ENCODE measurements at regions not wholly inside any gene's neighbourhood (a gene's known extent, or its start where the extent isn't known, plus 50 kb on each side); places are given as distances from the start of the nearest gene placed in this dataset.

- DNase-seq (ENCODE audit: low read depth, low spot score) = no peak
These were observed 365.6 kb upstream of the SLC10A2 start for GRCh38 chr13:103431856-103432255.

- no peak for DNase-seq (ENCODE audit: low read depth, low spot score)
These were observed 364.2 kb upstream of the SLC10A2 start for GRCh38 chr13:103430368-103430767.

GRCh38 chr13:103410002-103410401, 343.8 kb upstream of the SLC10A2 start:
- no peak for DNase-seq (ENCODE audit: low read depth, low spot score)

DNA sequence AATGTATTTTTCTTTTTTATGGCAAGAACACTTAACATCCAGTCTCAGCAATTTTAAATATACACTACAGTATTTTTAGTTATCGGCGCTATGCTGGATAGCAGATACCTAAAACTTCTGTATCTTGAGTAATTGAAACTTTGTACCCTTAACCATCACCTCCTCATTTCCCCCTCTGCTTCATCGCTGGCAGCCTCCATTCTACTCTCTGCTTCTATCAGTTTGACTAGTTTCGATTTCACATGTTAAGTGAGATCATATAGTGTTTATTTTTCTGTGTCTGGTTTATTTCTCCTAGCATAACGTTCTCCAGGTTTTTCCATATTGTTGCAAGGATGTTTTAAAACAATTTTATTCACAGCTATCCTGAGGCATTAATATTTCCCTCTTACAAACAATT, 340.8 kb upstream of the SLC10A2 start:
- no peak for DNase-seq (ENCODE audit: low read depth, low spot score)

DNA sequence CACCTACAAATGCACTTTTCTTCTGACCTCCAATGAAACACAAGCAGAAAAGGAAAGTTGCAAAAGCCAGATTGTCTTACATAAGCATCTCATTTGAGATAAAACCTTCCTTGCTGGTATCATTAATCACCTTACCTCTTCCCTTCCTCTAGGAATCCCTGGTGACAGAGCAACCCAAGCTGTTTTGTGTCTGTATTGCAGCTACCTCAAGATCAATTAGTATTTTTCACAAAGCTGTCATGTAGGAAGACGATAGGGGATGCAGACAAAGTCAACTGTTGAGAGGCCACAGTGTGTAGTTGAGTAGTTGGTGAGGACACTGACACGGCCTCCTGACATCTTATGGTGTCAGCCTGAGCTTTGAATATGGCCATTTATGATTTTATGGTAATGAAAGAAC, 339.1 kb upstream of the SLC10A2 start:
- DNase-seq (ENCODE audit: low read depth, low spot score) = no peak

GRCh38 chr13:103403814-103404213, 337.6 kb upstream of the SLC10A2 start:
- DNase-seq (ENCODE audit: low read depth, low spot score) = no peak

DNA sequence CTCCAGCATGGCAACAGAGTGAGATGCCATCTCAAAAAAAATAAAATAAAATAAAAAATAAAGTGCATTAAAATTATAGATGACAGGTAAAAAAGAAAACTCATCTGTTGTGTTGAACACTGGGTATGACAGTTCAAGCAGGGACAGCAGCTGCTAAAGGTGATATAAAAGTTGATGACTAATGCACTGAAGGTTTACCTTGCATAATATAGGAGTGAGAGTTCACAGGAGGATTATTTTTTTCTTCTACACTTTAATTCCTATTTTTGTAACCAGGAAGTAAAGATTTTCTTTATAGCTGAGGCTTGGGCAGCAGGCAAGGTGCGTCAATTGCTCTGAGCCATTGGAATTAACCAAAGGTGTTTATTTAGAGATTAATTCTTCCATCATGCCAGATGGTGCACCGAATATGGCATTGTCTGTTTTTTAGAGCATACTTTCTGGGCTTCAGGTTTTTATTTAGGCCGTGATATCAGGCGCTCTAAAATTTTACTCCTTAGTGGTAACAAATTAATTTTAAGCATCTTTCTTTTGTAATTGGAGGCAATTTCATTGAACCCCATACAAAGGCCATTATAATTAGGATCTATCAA, 337.0 kb upstream of the SLC10A2 start:
- no peak for DNase-seq (ENCODE audit: low read depth, low spot score)

DNA sequence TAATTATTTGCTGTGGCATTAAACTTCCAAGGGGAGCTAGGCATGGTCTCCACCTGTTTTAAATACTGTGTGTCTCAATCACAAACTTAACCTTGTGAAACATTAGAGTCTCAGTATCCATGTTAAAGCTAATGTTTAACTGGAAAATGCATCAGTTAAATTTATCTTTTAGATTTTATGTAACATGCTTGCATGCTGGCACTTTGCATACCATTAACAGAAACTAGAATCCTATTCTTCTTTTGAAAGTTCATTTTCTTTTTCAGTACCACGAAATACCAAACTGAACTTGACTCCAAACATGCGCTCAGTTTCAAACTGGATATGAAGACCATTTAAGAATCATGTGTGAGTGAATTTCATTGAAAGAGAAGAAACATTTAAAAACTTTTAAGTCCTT, 328.9 kb upstream of the SLC10A2 start:
- no peak for DNase-seq (ENCODE audit: low read depth, low spot score)

DNA sequence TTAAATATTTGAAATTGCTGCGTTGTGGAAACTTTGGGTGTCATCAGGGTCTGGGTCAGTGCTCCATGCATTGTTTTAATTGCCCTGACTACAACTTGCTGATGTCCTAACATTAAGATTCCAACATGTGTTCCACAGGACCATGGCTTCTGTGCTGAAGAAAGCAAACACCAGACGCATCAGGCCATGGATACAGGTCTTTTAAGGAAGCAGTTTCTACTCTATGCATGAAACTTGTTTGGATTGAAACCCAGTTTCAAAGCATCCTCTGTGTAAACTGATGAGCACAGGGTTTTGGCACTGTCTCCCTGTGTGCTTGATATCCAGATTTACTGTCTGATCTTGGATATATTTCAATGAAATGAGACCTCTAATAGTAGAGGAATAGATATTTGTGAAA, 328.4 kb upstream of the SLC10A2 start:
- no peak for DNase-seq (ENCODE audit: low read depth, low spot score)

DNA sequence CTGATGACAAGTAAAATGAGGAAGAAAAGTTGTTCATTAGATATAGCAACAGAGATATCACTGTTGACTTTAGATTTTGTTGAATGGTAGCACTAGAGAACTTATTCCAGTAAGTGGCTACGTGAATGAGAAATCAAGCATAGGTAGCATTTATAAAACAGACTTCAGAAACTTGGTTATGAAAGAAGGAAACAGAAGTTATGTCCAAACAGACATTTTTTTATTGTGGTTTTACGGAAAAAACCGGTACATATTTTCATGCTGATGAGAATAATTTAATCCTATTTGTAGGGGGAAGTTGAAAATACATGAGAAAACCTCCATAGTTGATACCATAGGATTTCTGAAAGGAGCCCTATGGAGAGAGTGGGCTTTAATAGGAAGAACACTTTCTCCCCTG, 325.7 kb upstream of the SLC10A2 start:
- DNase-seq (ENCODE audit: low read depth, low spot score) = no peak

- DNase-seq (ENCODE audit: low read depth, low spot score) = no peak
These were observed 322.6 kb upstream of the SLC10A2 start for GRCh38 chr13:103388839-103389238.

DNA sequence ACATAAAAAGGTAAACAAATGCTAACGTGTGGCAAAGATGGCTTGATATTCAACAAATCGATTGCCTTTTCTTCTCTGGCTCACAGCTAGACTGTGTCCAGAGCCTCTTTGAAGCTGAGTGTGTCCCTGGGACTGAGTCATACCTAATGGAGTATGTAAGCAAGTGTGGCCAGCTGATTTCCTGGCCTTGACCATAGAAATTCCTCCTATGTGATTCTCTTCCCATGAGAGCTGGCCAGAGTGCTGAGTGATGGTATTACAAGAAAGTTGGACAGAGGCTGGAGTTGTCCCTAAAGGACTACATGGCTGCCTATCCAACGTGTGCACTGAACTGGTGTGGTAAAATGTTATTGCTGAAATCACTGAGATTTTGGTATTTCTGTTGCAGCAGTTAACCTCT, 320.1 kb upstream of the SLC10A2 start:
- no peak for DNase-seq (ENCODE audit: low read depth, low spot score)

GRCh38 chr13:103373916-103374315, 307.7 kb upstream of the SLC10A2 start:
- no peak for DNase-seq (ENCODE audit: low read depth, low spot score)

- DNase-seq (ENCODE audit: low read depth, low spot score) = no peak
These were observed 305.1 kb upstream of the SLC10A2 start for GRCh38 chr13:103371271-103371670.

- DNase-seq (ENCODE audit: low read depth, low spot score) = no peak
These were observed 304.6 kb upstream of the SLC10A2 start for GRCh38 chr13:103370790-103371189.

GRCh38 chr13:103358255-103358932, 292.2 kb upstream of the SLC10A2 start:
- DNase-seq (ENCODE audit: low read depth, low spot score) = no peak

GRCh38 chr13:103356226-103356864, 290.1 kb upstream of the SLC10A2 start:
- DNase-seq (ENCODE audit: low read depth, low spot score) = no peak

- no peak for DNase-seq (ENCODE audit: low read depth, low spot score)
These were observed 288.0 kb upstream of the SLC10A2 start for GRCh38 chr13:103354171-103354570.

DNA sequence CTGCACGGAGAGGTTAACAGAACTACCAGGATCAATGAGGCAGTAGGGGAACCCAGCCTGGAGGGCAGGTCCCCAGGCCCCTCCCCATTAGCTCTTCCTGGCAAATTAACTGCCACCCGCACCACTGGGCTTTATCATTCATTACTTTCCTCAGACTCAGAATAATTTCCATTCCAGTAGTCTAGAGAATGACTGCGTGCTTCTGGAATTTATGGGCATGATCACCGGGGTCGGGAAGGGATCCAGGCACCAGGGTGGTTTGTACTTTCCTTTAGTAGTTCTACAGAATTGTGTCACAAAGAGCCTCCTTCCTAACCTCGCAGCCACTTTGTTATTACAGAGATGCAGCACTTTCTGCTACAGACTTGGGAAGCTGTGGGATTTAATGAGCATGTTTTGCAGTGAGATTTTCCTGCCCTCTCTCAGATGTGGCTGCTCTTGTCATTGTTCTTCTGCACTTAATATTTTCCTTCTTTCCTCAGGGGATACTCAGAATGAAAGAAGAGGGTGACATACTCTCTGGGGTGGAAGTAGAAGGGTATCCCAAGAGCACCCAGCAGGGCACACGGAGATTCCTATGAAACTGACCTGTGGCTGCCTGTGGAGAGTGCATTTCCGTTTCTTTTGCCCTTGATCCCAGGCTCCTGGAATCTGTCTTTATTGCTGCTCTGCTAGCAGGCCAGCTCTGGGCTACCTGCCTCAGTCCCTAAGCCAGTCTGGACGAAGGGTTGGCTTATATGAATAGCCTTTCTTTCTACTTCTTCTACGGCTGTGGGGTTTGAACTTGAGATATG, 285.0 kb upstream of the SLC10A2 start:
- DNase-seq (ENCODE audit: low read depth, low spot score) = no peak

GRCh38 chr13:103350147-103350546, 283.9 kb upstream of the SLC10A2 start:
- no peak for DNase-seq (ENCODE audit: low read depth, low spot score)

- no peak for DNase-seq (ENCODE audit: low read depth, low spot score)
These were observed 283.2 kb upstream of the SLC10A2 start for GRCh38 chr13:103349211-103349980.

All from pulmonary artery endothelial cell (primary cell).